Activated CD4-positive, alpha-beta T cell treated with anti-CD3 and anti-CD28 coated beads for 36 hours (primary cell): ENCODE measurements at regions not wholly inside any gene's neighbourhood (a gene's known extent, or its start where the extent isn't known, plus 50 kb on each side); places are given as distances from the start of the nearest gene placed in this dataset.

Experiments used
- ATAC-seq: fragments of 200-7000 bp; cut with Tn5 transposase; one replicate; pipeline ENCODE4 v1.10.0; 2021; ENCODE audit warnings: mild to moderate bottlenecking, moderate library complexity
- CTCF ChIA-PET: fragments of 350-600 bp; sonication (Branson Sonifier 250); formaldehyde crosslinking; loops from one replicate; lab custom pipeline; 2021; ENCODE audit warnings: antibody characterized with exemption; lab: Charles Lee
- POLR2A ChIA-PET: fragments of 350-600 bp; sonication (Branson Sonifier 250); formaldehyde crosslinking; loops from one replicate; lab custom pipeline; 2021; ENCODE audit warnings: antibody characterized with exemption, inconsistent platforms; lab: Charles Lee
- DNase-seq: peaks from one replicate; pipeline ENCODE4 v3.0.0-alpha.2; 2020
- H3K27ac Mint-ChIP-seq: one replicate; pipeline ENCODE4 v1.8.0; 2021; ENCODE audit warnings: mixed read lengths
- H3K27me3 Mint-ChIP-seq: one replicate; pipeline ENCODE4 v1.8.0; 2021; ENCODE audit warnings: mixed read lengths
- H3K36me3 Mint-ChIP-seq: one replicate; pipeline ENCODE4 v1.8.0; 2021; ENCODE audit warnings: low read depth, mixed read lengths
- H3K4me1 Mint-ChIP-seq: one replicate; pipeline ENCODE4 v1.8.0; 2021; ENCODE audit warnings: mixed read lengths
- H3K4me3 Mint-ChIP-seq: one replicate; pipeline ENCODE4 v1.8.0; 2021; ENCODE audit warnings: mild to moderate bottlenecking, moderate library complexity, mixed read lengths
- H3K9me3 Mint-ChIP-seq: one replicate; pipeline ENCODE4 v1.8.0; 2021; ENCODE audit warnings: low read depth, mixed read lengths
- intact Hi-C, 2 experiments: fragments of 100-400 bp; cut with DNase I in 1 of 2; cut with micrococcal nuclease in 1 of 2; formaldehyde crosslinking; loops; one replicate each; pipeline versions ENCODE4 v1.14.2 to v1.15.1; 2022 to 2024; cut with DNase I, micrococcal nuclease

DNA sequence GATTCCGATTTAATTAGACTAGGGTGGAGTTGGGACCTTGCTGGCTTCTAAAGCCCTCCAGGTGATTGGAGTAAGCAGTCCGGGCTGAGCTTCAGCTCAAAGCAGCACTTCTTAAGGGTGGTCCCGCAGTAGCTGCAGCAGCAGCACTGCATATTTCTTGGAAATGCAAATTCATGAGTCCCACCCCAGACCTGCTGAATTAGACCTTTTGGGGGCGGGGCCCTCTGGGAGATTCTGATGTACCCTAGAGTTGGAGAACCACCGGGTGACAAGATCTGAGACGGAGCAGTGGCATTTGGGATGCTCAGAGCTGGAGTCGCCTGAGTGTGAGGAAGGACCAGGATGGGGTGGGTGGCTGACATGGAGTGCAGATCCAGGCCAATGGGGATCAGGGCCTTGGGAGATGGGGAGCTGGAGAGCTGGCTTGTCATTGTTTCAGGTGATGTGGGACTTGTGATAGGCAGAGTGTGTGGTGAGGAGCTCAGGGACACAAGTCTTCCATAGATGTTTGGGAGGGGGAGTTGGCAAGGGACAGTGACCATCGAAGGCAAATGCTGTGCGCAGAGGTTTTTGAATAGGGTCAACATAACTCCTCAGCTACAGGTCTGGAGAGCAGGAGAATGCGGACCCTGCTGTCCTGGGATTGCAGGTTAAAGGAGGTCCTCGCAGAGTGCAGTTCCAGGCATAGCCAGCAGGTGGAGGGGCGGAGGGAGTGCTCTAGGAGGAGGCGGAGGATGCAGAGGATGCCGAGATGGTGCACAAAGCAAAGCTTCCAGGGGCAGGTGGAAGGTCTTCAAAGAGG, 130.9 kb upstream of the RAB12 start:
- H3K4me1 Mint-ChIP-seq: no peaks in the 10 kb centered on the region
- intact Hi-C loops: no loop called here
- CTCF ChIA-PET: interaction anchor here (0.7 to 1.3 kb wide), 6 partner anchors 9 to 1412 kb away, joined by 3 to 8 read pairs (median 4); no protein-coding TSS in a partner anchor

DNA sequence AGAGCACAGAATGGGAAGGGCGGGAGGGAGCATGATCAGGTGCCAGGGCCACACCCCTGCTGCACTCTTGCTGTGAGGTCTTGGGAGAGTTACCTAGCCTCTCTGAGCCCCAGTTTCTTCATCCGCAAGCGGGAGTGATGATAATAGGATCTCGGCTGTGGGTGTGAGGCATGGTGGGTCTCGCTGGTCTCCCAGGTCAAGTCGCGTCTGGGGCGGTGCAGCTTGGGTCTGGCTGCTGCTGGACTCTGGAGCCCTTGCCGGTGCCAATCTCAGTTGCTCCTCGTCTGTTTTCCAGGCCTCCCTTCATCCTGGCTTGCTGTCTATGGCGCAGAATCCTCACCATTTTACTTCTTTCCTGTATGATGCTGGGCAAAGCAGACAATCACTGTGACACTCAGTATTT, 130.3 kb upstream of the RAB12 start:
- intact Hi-C loops: no loop called here
- Mint-ChIP-seq H3K4me3 (no peak overlapping the region), H3K9me3 (no peaks in the 10 kb centered on the region), H3K4me1 (no peaks in the 10 kb centered on the region), H3K27me3 (peaks cover 13% of the 10 kb centered on the region), H3K36me3 (no peaks in the 10 kb centered on the region), H3K27ac (no peak overlapping the region)
- DNase-seq (no peak), ATAC-seq (no peak)
- ChIA-PET CTCF (interaction anchor here (1.2 kb wide), 2 partner anchors 9 to 49 kb away, joined by 3 to 8 read pairs; no protein-coding TSS in a partner anchor), POLR2A (interaction anchor here (0.6 kb wide), 1 partner anchor 123 kb away, joined by 3 read pairs; no protein-coding TSS in a partner anchor)

More for the DNA sequence above, 130.9 kb upstream of the RAB12 start:
- POLR2A ChIA-PET: interaction anchor here (0.6 kb wide), 1 partner anchor 123 kb away, joined by 3 read pairs; no protein-coding TSS in a partner anchor
- no peak overlapping the region for H3K27ac Mint-ChIP-seq
- H3K27me3 Mint-ChIP-seq: peaks cover 13% of the 10 kb centered on the region
- DNase-seq (peak; percentile 81), ATAC-seq (peak; percentile 68)
- no peaks in the 10 kb centered on the region for H3K9me3 Mint-ChIP-seq
- no peaks in the 10 kb centered on the region for H3K36me3 Mint-ChIP-seq
- H3K4me3 Mint-ChIP-seq: no peak overlapping the region

DNA sequence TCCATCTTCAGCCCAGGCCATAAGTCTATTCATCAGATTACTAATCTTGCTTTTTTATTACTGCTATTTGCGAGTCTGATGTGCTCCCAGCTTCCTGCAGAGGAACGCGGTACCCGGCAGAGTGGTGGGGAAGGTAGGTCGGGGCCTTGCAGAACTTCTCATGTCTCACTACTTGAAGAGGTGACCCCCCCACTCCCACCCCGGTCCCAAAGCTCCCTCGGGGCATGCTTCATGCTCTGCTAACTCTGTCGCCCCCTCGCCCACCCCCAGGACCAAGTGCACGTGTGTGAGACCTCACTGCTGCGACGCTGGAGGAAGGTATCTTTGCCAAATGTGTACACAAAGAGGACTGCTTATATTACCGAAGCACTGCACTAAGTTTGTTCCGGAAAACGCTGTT, 129.4 kb upstream of the RAB12 start:
- Mint-ChIP-seq H3K9me3 (no peaks in the 10 kb centered on the region), H3K27me3 (peaks cover 12% of the 10 kb centered on the region), H3K27ac (no peak overlapping the region), H3K4me1 (no peaks in the 10 kb centered on the region), H3K36me3 (no peaks in the 10 kb centered on the region), H3K4me3 (no peak overlapping the region)
- no peak for DNase-seq
- ChIA-PET CTCF (interaction anchor here (1.8 to 2.1 kb wide), 2 partner anchors 10 to 508 kb away, joined by 4 to 7 read pairs; no protein-coding TSS in a partner anchor), POLR2A (interaction anchor here (0.7 kb wide), 1 partner anchor 153 kb away, joined by 5 read pairs; no protein-coding TSS in a partner anchor)
- ATAC-seq: no peak
- intact Hi-C loops: loop anchor here in 1 of 2 experiments (10.0 kb wide), 1 partner anchor 505 kb away; no protein-coding TSS in a partner anchor

DNA sequence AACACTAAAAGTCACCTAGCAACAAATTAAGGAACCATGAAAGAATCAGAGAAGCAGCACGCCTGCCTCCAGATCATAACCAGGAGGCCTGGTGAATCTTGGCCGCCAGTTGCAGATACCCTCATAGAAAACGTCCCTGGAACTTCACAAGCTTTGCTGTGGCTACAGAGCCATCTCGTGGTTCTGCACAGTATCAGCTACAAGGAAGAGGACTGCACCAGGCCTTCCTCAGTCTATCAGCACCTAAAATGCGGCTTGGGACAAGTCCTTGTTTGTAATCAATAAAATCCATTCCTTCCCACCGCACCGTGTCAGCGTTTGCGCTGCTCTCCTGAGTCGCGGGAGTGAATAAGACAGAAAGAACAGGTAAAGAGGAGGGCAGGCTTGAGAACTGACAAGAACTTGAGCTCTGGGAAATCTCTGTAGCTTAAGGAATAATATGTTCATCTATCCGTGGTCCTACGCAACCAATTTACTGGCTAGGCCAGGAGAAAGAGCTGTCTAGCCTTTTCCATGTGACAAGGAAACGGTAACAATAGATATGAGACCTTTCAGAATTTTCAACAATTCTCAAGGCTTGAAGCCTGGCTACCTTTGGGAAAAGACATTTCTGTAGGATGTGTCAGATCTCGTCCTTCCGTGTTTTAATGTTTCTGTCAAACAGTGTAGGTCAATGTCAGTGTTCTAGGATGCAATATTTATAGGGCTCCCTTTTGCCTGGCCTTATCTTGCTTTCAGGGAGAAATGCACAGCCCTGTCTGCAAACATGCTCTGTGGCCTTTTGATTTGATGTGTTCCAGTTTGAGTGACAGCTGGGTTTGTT, 128.5 kb upstream of the RAB12 start:
- no peak for DNase-seq
- Mint-ChIP-seq H3K27ac (no peak overlapping the region), H3K27me3 (peaks cover 15% of the 10 kb centered on the region), H3K4me1 (no peaks in the 10 kb centered on the region), H3K9me3 (no peaks in the 10 kb centered on the region), H3K36me3 (no peaks in the 10 kb centered on the region), H3K4me3 (no peak overlapping the region)
- ChIA-PET POLR2A (no interaction called here), CTCF (interaction anchor here (0.6 to 2.1 kb wide), 6 partner anchors 8 to 507 kb away, joined by 3 to 7 read pairs (median 4); no protein-coding TSS in a partner anchor)
- no peak for ATAC-seq
- intact Hi-C loops: loop anchor here in 1 of 2 experiments (10.0 kb wide), 1 partner anchor 504 kb away; no protein-coding TSS in a partner anchor

DNA sequence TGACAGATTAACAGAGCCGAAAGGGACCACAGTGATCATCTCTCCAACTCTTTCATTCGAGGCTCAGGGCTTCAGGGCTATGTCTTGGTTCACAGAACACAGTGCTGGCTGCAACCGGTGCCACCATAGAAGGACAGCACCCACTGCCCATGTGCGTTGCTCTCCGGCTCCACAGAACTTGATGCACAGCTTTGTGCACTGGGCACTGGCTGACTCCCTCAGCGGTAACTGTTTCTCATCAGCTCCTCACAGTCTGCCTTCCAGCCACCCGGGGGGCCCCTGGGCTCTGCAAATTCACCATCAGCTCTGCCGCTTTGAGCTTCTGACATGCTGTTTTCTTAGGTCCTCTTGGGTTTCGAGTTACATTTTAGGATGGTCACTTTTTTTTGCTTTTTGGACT, 124.3 kb upstream of the RAB12 start:
- Mint-ChIP-seq H3K4me1 (no peaks in the 10 kb centered on the region), H3K27ac (no peak overlapping the region), H3K36me3 (no peaks in the 10 kb centered on the region), H3K4me3 (no peak overlapping the region), H3K27me3 (peaks cover 13% of the 10 kb centered on the region), H3K9me3 (no peaks in the 10 kb centered on the region)
- POLR2A ChIA-PET: no interaction called here
- intact Hi-C loops: loop anchor here in 1 of 2 experiments (10.0 kb wide), 1 partner anchor 500 kb away; no protein-coding TSS in a partner anchor
- ATAC-seq (no peak), DNase-seq (no peak)
- CTCF ChIA-PET: no interaction called here

DNA sequence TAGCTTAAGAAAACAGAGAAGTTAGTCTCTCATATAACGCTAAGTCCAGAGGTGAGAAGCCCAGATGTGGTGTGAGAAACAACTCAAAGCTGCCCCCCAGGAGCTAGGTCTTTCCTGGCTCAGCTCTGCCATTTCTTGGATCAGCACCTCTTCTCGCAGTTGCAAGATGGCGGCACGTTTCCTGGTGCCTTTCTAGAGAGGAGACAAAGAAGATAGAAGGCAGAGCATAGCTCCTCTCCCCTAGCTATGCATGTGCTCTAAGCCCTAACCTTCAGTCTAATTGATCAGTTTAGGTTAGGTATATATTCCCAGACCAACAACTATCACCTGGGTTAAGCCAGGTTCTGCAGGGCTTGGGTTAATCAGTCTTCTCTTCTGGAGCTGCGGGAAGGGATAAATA, 119.5 kb upstream of the RAB12 start:
- no peaks in the 10 kb centered on the region for H3K9me3 Mint-ChIP-seq
- ChIA-PET POLR2A (no interaction called here), CTCF (interaction anchor here (1.3 kb wide), 1 partner anchor 9 kb away, joined by 7 read pairs; no protein-coding TSS in a partner anchor)
- no peak overlapping the region for H3K4me3 Mint-ChIP-seq
- ATAC-seq (no peak), DNase-seq (no peak)
- H3K36me3 Mint-ChIP-seq: no peaks in the 10 kb centered on the region
- H3K27ac Mint-ChIP-seq: no peak overlapping the region
- intact Hi-C loops: loop anchor here in 1 of 2 experiments (10.0 kb wide), 1 partner anchor 495 kb away; no protein-coding TSS in a partner anchor
- peaks cover 15% of the 10 kb centered on the region for H3K27me3 Mint-ChIP-seq
- no peaks in the 10 kb centered on the region for H3K4me1 Mint-ChIP-seq

DNA sequence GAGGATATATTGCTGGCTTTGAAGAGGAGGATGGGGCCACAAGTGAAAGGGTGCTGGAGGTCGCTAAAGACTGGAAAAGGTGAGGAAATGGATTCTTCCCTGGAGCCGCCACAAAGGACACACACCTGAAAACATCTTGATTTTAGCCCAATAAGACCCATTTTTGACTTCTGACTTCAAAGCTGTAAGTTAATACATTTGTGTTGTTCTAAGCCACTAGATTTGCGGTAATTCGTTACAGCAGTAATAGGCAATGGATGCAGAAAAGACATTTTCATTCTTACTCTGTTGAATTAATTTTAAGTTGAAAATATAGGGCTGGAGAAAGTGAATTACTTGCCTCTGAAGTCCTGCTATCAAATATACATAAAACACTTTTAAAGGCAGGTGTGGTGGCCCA, 117.7 kb upstream of the RAB12 start:
- intact Hi-C loops: no loop called here
- H3K27me3 Mint-ChIP-seq: peaks cover 18% of the 10 kb centered on the region
- ChIA-PET CTCF (no interaction called here), POLR2A (no interaction called here)
- no peaks in the 10 kb centered on the region for H3K4me1 Mint-ChIP-seq
- no peaks in the 10 kb centered on the region for H3K9me3 Mint-ChIP-seq
- DNase-seq (no peak), ATAC-seq (no peak)
- no peaks in the 10 kb centered on the region for H3K36me3 Mint-ChIP-seq
- no peak overlapping the region for H3K27ac Mint-ChIP-seq
- H3K4me3 Mint-ChIP-seq: no peak overlapping the region

DNA sequence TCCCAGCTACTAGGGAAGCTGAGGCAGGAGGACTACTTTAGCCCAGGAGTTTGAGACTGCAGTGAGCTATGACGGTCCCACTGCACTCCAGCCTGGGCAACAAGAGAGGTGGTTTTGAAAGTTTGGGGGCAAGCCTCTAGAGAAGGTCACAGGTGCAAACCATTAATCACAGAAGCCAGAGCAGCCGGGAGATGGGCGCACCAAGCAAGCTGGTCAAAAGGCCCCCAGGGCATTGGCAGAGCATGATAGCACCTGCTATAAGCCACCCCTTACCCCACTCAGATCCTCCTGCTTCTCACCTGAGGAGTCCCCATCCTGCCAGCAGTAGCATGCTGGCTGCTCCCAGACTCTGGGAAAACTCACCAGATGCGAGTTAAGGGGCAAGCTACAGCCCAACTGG, 116.1 kb upstream of the RAB12 start:
- no peaks in the 10 kb centered on the region for H3K4me1 Mint-ChIP-seq
- intact Hi-C loops: no loop called here
- DNase-seq: no peak
- H3K9me3 Mint-ChIP-seq: no peaks in the 10 kb centered on the region
- no peak overlapping the region for H3K27ac Mint-ChIP-seq
- H3K27me3 Mint-ChIP-seq: peaks cover 15% of the 10 kb centered on the region
- POLR2A ChIA-PET: no interaction called here
- CTCF ChIA-PET: interaction anchor here (0.6 kb wide), 1 partner anchor 848 kb away, joined by 3 read pairs; no protein-coding TSS in a partner anchor
- H3K36me3 Mint-ChIP-seq: no peaks in the 10 kb centered on the region
- no peak overlapping the region for H3K4me3 Mint-ChIP-seq
- no peak for ATAC-seq

DNA sequence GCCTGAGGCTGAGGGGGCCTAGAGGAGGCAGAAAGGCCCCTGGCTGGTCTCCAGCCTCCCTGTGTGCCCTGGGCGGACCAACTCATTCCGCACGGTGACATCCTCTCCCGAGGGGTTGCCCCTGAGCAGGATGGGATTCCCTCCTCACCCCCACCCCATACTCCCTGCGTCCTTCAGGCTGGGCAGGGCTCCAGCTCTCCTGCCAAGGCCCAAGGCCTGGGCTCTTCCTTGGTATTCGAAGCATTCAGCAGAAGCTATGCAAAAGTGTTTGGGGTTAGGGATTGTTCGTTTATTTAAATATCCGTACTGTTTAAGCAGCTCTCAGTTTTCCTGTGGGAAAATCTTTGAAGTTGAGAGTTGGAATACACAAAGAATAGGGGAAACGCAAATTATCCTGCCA, 113.1 kb upstream of the RAB12 start:
- Mint-ChIP-seq H3K4me1 (no peaks in the 10 kb centered on the region), H3K9me3 (no peaks in the 10 kb centered on the region), H3K27me3 (peaks cover 15% of the 10 kb centered on the region), H3K36me3 (no peaks in the 10 kb centered on the region), H3K4me3 (no peak overlapping the region), H3K27ac (no peak overlapping the region)
- POLR2A ChIA-PET: no interaction called here
- DNase-seq: no peak
- ATAC-seq: no peak
- intact Hi-C loops: no loop called here
- CTCF ChIA-PET: no interaction called here

DNA sequence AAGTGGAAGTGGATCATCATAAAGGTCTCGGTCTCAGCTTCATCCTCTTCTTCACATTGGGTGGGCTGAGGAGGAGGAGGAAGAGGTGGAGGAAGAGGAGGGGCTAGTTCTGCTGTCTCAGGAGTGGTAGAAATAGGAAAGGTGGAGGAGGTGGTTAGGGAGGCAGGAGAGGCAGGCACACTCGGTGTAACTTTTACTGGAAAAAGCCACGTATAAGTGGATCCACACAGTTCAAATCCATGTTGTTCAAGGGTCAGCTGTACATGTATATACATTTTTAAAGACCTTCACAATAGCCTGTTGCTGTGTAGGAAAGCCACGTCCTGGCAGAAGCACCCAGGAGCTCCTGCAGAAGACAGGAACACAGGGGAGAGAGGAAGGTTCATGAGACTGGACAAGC, 110.3 kb upstream of the RAB12 start:
- ChIA-PET CTCF (interaction anchor here (0.6 kb wide), 1 partner anchor 17 kb away, joined by 3 read pairs; no protein-coding TSS in a partner anchor), POLR2A (no interaction called here)
- DNase-seq (no peak), ATAC-seq (no peak)
- Mint-ChIP-seq H3K4me1 (no peaks in the 10 kb centered on the region), H3K27me3 (peaks cover 11% of the 10 kb centered on the region), H3K9me3 (no peaks in the 10 kb centered on the region), H3K4me3 (no peak overlapping the region), H3K27ac (no peak overlapping the region), H3K36me3 (no peaks in the 10 kb centered on the region)
- intact Hi-C loops: no loop called here
